HG03097 (cell line): ENCODE measurements at regions not wholly inside any gene's neighbourhood (a gene's known extent, or its start where the extent isn't known, plus 50 kb on each side); places are given as distances from the start of the nearest gene placed in this dataset.

Source experiments
- ATAC-seq: cut with Tn5 transposase; IDR thresholded peaks from one replicate; pipeline ENCODE4 v1.9.1; 2021; ENCODE audit not compliant: unreplicated experiment, low FRiP score

GRCh38 chr2:2935445-2936149 lies 442.0 kb downstream of the EIPR1 start:
- no peak for ATAC-seq

GRCh38 chr2:2933426-2933825 lies 444.2 kb downstream of the EIPR1 start:
- ATAC-seq: no peak

- ATAC-seq: no peak
These were observed 444.8 kb downstream of the EIPR1 start for GRCh38 chr2:2932692-2933305.

GRCh38 chr2:2932189-2932588 lies 445.4 kb downstream of the EIPR1 start:
- ATAC-seq: no peak

GRCh38 chr2:2931318-2932075 lies 446.1 kb downstream of the EIPR1 start:
- no peak for ATAC-seq

GRCh38 chr2:2930841-2931240 lies 446.8 kb downstream of the EIPR1 start:
- no peak for ATAC-seq

- ATAC-seq: peak; percentile 33
These were observed 450.8 kb downstream of the EIPR1 start for GRCh38 chr2:2926858-2927175.

GRCh38 chr2:2926009-2926857 lies 451.4 kb downstream of the EIPR1 start:
- ATAC-seq: peak; percentile 75

- ATAC-seq: no peak
These were observed 455.5 kb downstream of the EIPR1 start for GRCh38 chr2:2922156-2922555.

- ATAC-seq: no peak
These were observed 456.5 kb downstream of the EIPR1 start for GRCh38 chr2:2921011-2921720.

- ATAC-seq: no peak
These were observed 457.8 kb downstream of the EIPR1 start for GRCh38 chr2:2919574-2920365.

- no peak for ATAC-seq
These were observed 458.6 kb downstream of the EIPR1 start for GRCh38 chr2:2919026-2919425.

GRCh38 chr2:2916621-2917020 lies 461.0 kb downstream of the EIPR1 start:
- no peak for ATAC-seq

GRCh38 chr2:2914252-2914651 lies 463.4 kb downstream of the EIPR1 start:
- ATAC-seq: no peak

GRCh38 chr2:2913601-2914120 lies 464.0 kb downstream of the EIPR1 start:
- ATAC-seq: no peak

- ATAC-seq: no peak
These were observed 464.9 kb downstream of the EIPR1 start for GRCh38 chr2:2912731-2913130.

GRCh38 chr2:2912293-2912692 lies 465.3 kb downstream of the EIPR1 start:
- ATAC-seq: no peak

GRCh38 chr2:2910259-2910658 lies 467.4 kb downstream of the EIPR1 start:
- no peak for ATAC-seq
